ENCODE measurements at regions not wholly inside any gene's neighbourhood (a gene's known extent, or its start where the extent isn't known, plus 50 kb on each side); places are given as distances from the start of the nearest gene placed in this dataset.

- no peak for DNase-seq
These were observed 291.8 kb upstream of the ACTBL2 start for GRCh38 chr5:57774439-57774838.

- no peak for DNase-seq
These were observed 289.9 kb upstream of the ACTBL2 start for GRCh38 chr5:57772512-57772911.

- no peak for DNase-seq
These were observed 287.4 kb upstream of the ACTBL2 start for GRCh38 chr5:57770039-57770438.

GRCh38 chr5:57768745-57769144 lies 286.1 kb upstream of the ACTBL2 start:
- DNase-seq: no peak

GRCh38 chr5:57764479-57765089 lies 282.0 kb upstream of the ACTBL2 start:
- no peak for DNase-seq

GRCh38 chr5:57761513-57761912 lies 278.9 kb upstream of the ACTBL2 start:
- no peak for DNase-seq

- no peak for DNase-seq
These were observed 272.0 kb upstream of the ACTBL2 start for GRCh38 chr5:57754616-57755015.

- DNase-seq: peak; percentile 11
These were observed 270.8 kb upstream of the ACTBL2 start for GRCh38 chr5:57753446-57753845.

GRCh38 chr5:57751710-57752109 lies 269.1 kb upstream of the ACTBL2 start:
- no peak for DNase-seq

- DNase-seq: no peak
These were observed 268.3 kb upstream of the ACTBL2 start for GRCh38 chr5:57750891-57751290.

GRCh38 chr5:57750282-57750681 lies 267.7 kb upstream of the ACTBL2 start:
- DNase-seq: no peak

GRCh38 chr5:57749396-57749795 lies 266.8 kb upstream of the ACTBL2 start:
- DNase-seq: peak; percentile 6

GRCh38 chr5:57745700-57746651 lies 263.4 kb upstream of the ACTBL2 start:
- no peak for DNase-seq

- no peak for DNase-seq
These were observed 262.4 kb upstream of the ACTBL2 start for GRCh38 chr5:57745029-57745428.

- no peak for DNase-seq
These were observed 258.7 kb upstream of the ACTBL2 start for GRCh38 chr5:57741336-57741735.

- DNase-seq: no peak
These were observed 256.2 kb upstream of the ACTBL2 start for GRCh38 chr5:57738787-57739186.

- DNase-seq: no peak
These were observed 255.7 kb upstream of the ACTBL2 start for GRCh38 chr5:57738301-57738700.

GRCh38 chr5:57736716-57737115 lies 254.1 kb upstream of the ACTBL2 start:
- DNase-seq: no peak

GRCh38 chr5:57735279-57736153 lies 252.9 kb upstream of the ACTBL2 start:
- DNase-seq: peak; percentile 94

- DNase-seq: no peak
These were observed 251.7 kb upstream of the ACTBL2 start for GRCh38 chr5:57734296-57734695.

GRCh38 chr5:57727591-57727990 lies 245.0 kb upstream of the ACTBL2 start:
- DNase-seq: no peak

- DNase-seq: peak; percentile 13
These were observed 243.3 kb upstream of the ACTBL2 start for GRCh38 chr5:57725658-57726504.

Measured in EL (cell line).